IgD-negative memory B cell (primary cell): ENCODE measurements at regions not wholly inside any gene's neighbourhood (a gene's known extent, or its start where the extent isn't known, plus 50 kb on each side); places are given as distances from the start of the nearest gene placed in this dataset.

Experiments
- H3K27ac Mint-ChIP-seq, 3 donors: one replicate each; pipeline ENCODE4 v1.8.0; 2020 to 2022; ENCODE audit warnings: mild to moderate bottlenecking in 3 of 3, mixed read lengths in 3 of 3, moderate library complexity in 1 of 3
- H3K27me3 Mint-ChIP-seq: one replicate; pipeline ENCODE4 v1.8.0; 2021; ENCODE audit warnings: mixed read lengths
- H3K36me3 Mint-ChIP-seq: one replicate; pipeline ENCODE4 v1.8.0; 2020; ENCODE audit warnings: mild to moderate bottlenecking, mixed read lengths
- H3K4me1 Mint-ChIP-seq, 3 donors: one replicate each; pipeline ENCODE4 v1.8.0; 2020 to 2022; ENCODE audit warnings: mixed read lengths in 3 of 3, mild to moderate bottlenecking in 1 of 3
- H3K4me3 Mint-ChIP-seq, 4 donors: one replicate each; pipeline ENCODE4 v1.8.0; 2020 to 2022; ENCODE audit warnings: mild to moderate bottlenecking in 4 of 4, mixed read lengths in 4 of 4, moderate library complexity in 3 of 4
- H3K9me3 Mint-ChIP-seq, 3 donors: one replicate each; pipeline ENCODE4 v1.8.0; 2020 to 2021; ENCODE audit warnings: mixed read lengths in 3 of 3, mild to moderate bottlenecking in 1 of 3

GRCh38 chr6:22067671-22068070 is 229.2 kb downstream of the PRL start:
- Mint-ChIP-seq H3K4me1 (peaks cover 0 to 5% (median 0%) of the 10 kb centered on the region in 3 donors), H3K4me3 (no peak overlapping the region), H3K27me3 (no peaks in the 10 kb centered on the region), H3K27ac (no peak overlapping the region), H3K36me3 (no peaks in the 10 kb centered on the region), H3K9me3 (no peaks in the 10 kb centered on the region)

GRCh38 chr6:22068561-22069305 is 228.1 kb downstream of the PRL start:
- Mint-ChIP-seq H3K27ac (no peak overlapping the region), H3K27me3 (no peaks in the 10 kb centered on the region), H3K4me3 (no peak overlapping the region)

GRCh38 chr6:22069306-22069800 is 227.5 kb downstream of the PRL start:
- H3K4me3 Mint-ChIP-seq, result no peak overlapping the region
- H3K27me3 Mint-ChIP-seq, result no peaks in the 10 kb centered on the region
- H3K27ac Mint-ChIP-seq, result no peak overlapping the region
- H3K36me3 Mint-ChIP-seq, result peaks cover under 1% of the 10 kb centered on the region
- H3K4me1 Mint-ChIP-seq, result no peaks in the 10 kb centered on the region
- H3K9me3 Mint-ChIP-seq, result no peaks in the 10 kb centered on the region

More at GRCh38 chr6:22068561-22069305, 228.1 kb downstream of the PRL start:
- Mint-ChIP-seq H3K4me1 (no peaks in the 10 kb centered on the region), H3K9me3 (no peaks in the 10 kb centered on the region), H3K36me3 (no peaks in the 10 kb centered on the region)

- H3K9me3 Mint-ChIP-seq, result peaks cover 0 to 5% (median 0%) of the 10 kb centered on the region in 3 donors
- no peak overlapping the region for H3K27ac Mint-ChIP-seq
- no peak overlapping the region for H3K4me3 Mint-ChIP-seq
- H3K27me3 Mint-ChIP-seq, result no peaks in the 10 kb centered on the region
- H3K4me1 Mint-ChIP-seq, result no peaks in the 10 kb centered on the region
- peaks cover 1% of the 10 kb centered on the region for H3K36me3 Mint-ChIP-seq
Observed at GRCh38 chr6:22071270-22072041, 225.4 kb downstream of the PRL start.

GRCh38 chr6:22072949-22073348 is 223.9 kb downstream of the PRL start:
- H3K9me3 Mint-ChIP-seq, result peaks cover 0 to 5% (median 0%) of the 10 kb centered on the region in 3 donors
- H3K4me1 Mint-ChIP-seq, result no peaks in the 10 kb centered on the region
- no peak overlapping the region for H3K27ac Mint-ChIP-seq
- no peak overlapping the region for H3K4me3 Mint-ChIP-seq
- H3K36me3 Mint-ChIP-seq, result peaks cover 1% of the 10 kb centered on the region
- no peaks in the 10 kb centered on the region for H3K27me3 Mint-ChIP-seq

GRCh38 chr6:22073516-22074198 is 223.2 kb downstream of the PRL start:
- Mint-ChIP-seq H3K27ac (no peak overlapping the region), H3K36me3 (peaks cover 1% of the 10 kb centered on the region), H3K4me3 (no peak overlapping the region), H3K4me1 (no peaks in the 10 kb centered on the region), H3K27me3 (no peaks in the 10 kb centered on the region), H3K9me3 (peaks cover 0 to 5% (median 0%) of the 10 kb centered on the region in 3 donors)

- Mint-ChIP-seq H3K4me3 (no peak overlapping the region), H3K36me3 (peaks cover 1% of the 10 kb centered on the region), H3K27me3 (no peaks in the 10 kb centered on the region), H3K9me3 (peaks cover 0 to 5% (median 0%) of the 10 kb centered on the region in 3 donors), H3K27ac (no peak overlapping the region), H3K4me1 (no peaks in the 10 kb centered on the region)
Observed at GRCh38 chr6:22078288-22078687, 218.5 kb downstream of the PRL start.

- Mint-ChIP-seq H3K27me3 (no peaks in the 10 kb centered on the region), H3K4me1 (no peaks in the 10 kb centered on the region), H3K27ac (no peak overlapping the region), H3K9me3 (peaks cover 0 to 5% (median 0%) of the 10 kb centered on the region in 3 donors), H3K36me3 (peaks cover 1% of the 10 kb centered on the region), H3K4me3 (peak overlapping the region in 1 of 4 donors; percentile 22)
Observed at GRCh38 chr6:22078802-22079545, 217.9 kb downstream of the PRL start.

GRCh38 chr6:22079783-22080182 is 217.1 kb downstream of the PRL start:
- no peak overlapping the region for H3K27ac Mint-ChIP-seq
- no peaks in the 10 kb centered on the region for H3K4me1 Mint-ChIP-seq
- no peaks in the 10 kb centered on the region for H3K36me3 Mint-ChIP-seq
- no peaks in the 10 kb centered on the region for H3K27me3 Mint-ChIP-seq
- peaks cover 0 to 2% (median 0%) of the 10 kb centered on the region in 3 donors for H3K9me3 Mint-ChIP-seq
- H3K4me3 Mint-ChIP-seq, result no peak overlapping the region

GRCh38 chr6:22081709-22082108 is 215.1 kb downstream of the PRL start:
- H3K27ac Mint-ChIP-seq, result no peak overlapping the region
- no peaks in the 10 kb centered on the region for H3K4me1 Mint-ChIP-seq
- peak overlapping the region in 1 of 4 donors; percentile 54 for H3K4me3 Mint-ChIP-seq
- no peaks in the 10 kb centered on the region for H3K9me3 Mint-ChIP-seq
- H3K36me3 Mint-ChIP-seq, result no peaks in the 10 kb centered on the region
- H3K27me3 Mint-ChIP-seq, result no peaks in the 10 kb centered on the region

GRCh38 chr6:22082218-22082617 is 214.6 kb downstream of the PRL start:
- H3K4me1 Mint-ChIP-seq, result no peaks in the 10 kb centered on the region
- H3K27ac Mint-ChIP-seq, result no peak overlapping the region
- no peaks in the 10 kb centered on the region for H3K36me3 Mint-ChIP-seq
- no peaks in the 10 kb centered on the region for H3K9me3 Mint-ChIP-seq
- no peaks in the 10 kb centered on the region for H3K27me3 Mint-ChIP-seq
- no peak overlapping the region for H3K4me3 Mint-ChIP-seq

GRCh38 chr6:22083119-22083518 is 213.7 kb downstream of the PRL start:
- Mint-ChIP-seq H3K4me1 (no peaks in the 10 kb centered on the region), H3K9me3 (no peaks in the 10 kb centered on the region), H3K4me3 (no peak overlapping the region), H3K27ac (no peak overlapping the region), H3K27me3 (no peaks in the 10 kb centered on the region), H3K36me3 (no peaks in the 10 kb centered on the region)

- no peaks in the 10 kb centered on the region for H3K4me1 Mint-ChIP-seq
Observed at GRCh38 chr6:22087960-22088706, 208.7 kb downstream of the PRL start.

GRCh38 chr6:22091424-22091948 is 205.3 kb downstream of the PRL start:
- no peaks in the 10 kb centered on the region for H3K9me3 Mint-ChIP-seq
- H3K4me3 Mint-ChIP-seq, result no peak overlapping the region
- H3K27ac Mint-ChIP-seq, result no peak overlapping the region
- no peaks in the 10 kb centered on the region for H3K36me3 Mint-ChIP-seq
- H3K4me1 Mint-ChIP-seq, result no peaks in the 10 kb centered on the region
- H3K27me3 Mint-ChIP-seq, result no peaks in the 10 kb centered on the region

More at GRCh38 chr6:22087960-22088706, 208.7 kb downstream of the PRL start:
- no peaks in the 10 kb centered on the region for H3K9me3 Mint-ChIP-seq
- H3K27ac Mint-ChIP-seq, result no peak overlapping the region
- H3K27me3 Mint-ChIP-seq, result no peaks in the 10 kb centered on the region
- no peak overlapping the region for H3K4me3 Mint-ChIP-seq
- no peaks in the 10 kb centered on the region for H3K36me3 Mint-ChIP-seq
